H1 (cell line): ENCODE measurements at regions not wholly inside any gene's neighbourhood (a gene's known extent, or its start where the extent isn't known, plus 50 kb on each side); places are given as distances from the start of the nearest gene placed in this dataset.

ENCODE experiments used
- BRCA1 ChIP-seq: IDR thresholded peaks from 2 replicates; pipeline ENCODE4 v1.6.1; 2012; ENCODE audit warnings: low read depth, low read length, improper control_type of control experiment
- CREB1 ChIP-seq: IDR thresholded peaks from 2 replicates; pipeline ENCODE4 v1.6.1; 2012; ENCODE audit warnings: inconsistent platforms
- EZH2 ChIP-seq: fragments of 200-600 bp; sonication (generic); IDR thresholded peaks from 2 replicates; pipeline ENCODE4 v1.7.1; 2012; ENCODE audit warnings: low read depth, mild to moderate bottlenecking, moderate library complexity, low read length, inconsistent platforms; ENCODE audit not compliant: severe bottlenecking
- FOSL1 ChIP-seq: IDR thresholded peaks from 2 replicates; pipeline ENCODE4 v1.6.1; 2011; ENCODE audit warnings: mild to moderate bottlenecking, low read depth, low read length, moderate library complexity; ENCODE audit not compliant: insufficient read depth
- JUND ChIP-seq: IDR thresholded peaks from 2 replicates; pipeline ENCODE4 v1.6.1; 2011; ENCODE audit warnings: mild to moderate bottlenecking, improper control_type of control experiment, low read length
- MAX ChIP-seq: IDR thresholded peaks from 2 replicates; pipeline ENCODE4 v1.6.1; 2012; ENCODE audit warnings: inconsistent platforms
- NRF1 ChIP-seq: IDR thresholded peaks from 2 replicates; pipeline ENCODE4 v1.6.1; 2011; ENCODE audit warnings: mild to moderate bottlenecking, low read depth, low read length, improper control_type of control experiment
- SIRT6 ChIP-seq: IDR thresholded peaks from one replicate; pipeline ENCODE4 v1.7.1; 2012; ENCODE audit warnings: low read length, inconsistent platforms
- SUZ12 ChIP-seq: fragments of 200-600 bp; sonication (generic); IDR thresholded peaks from 2 replicates; pipeline ENCODE4 v1.6.1; 2012; ENCODE audit warnings: mild to moderate bottlenecking, inconsistent platforms, low read length, moderate library complexity, mixed read lengths
- USF2 ChIP-seq: IDR thresholded peaks from 2 replicates; pipeline ENCODE4 v1.6.1; 2011; ENCODE audit warnings: low read length, improper control_type of control experiment
- TF ChIP-seq, protein P1 (sequence below), 3 experiments: IDR thresholded peaks; 1 replicate in 2 of 3; 2 replicates in 1 of 3; pipeline versions ENCODE4 v1.5.1 to v1.6.1; 2011; ENCODE audit warnings: low read length in 3 of 3, mild to moderate bottlenecking in 3 of 3, inconsistent platforms in 2 of 3, low read depth in 1 of 3, moderate library complexity in 1 of 3; ENCODE audit not compliant: insufficient read depth in 1 of 3; ENCODE audit errors: control extremely low read depth in 1 of 3

- TF ChIP-seq JUND: no peak
- no peak for TF ChIP-seq MAX
- TF ChIP-seq, protein P1, sequence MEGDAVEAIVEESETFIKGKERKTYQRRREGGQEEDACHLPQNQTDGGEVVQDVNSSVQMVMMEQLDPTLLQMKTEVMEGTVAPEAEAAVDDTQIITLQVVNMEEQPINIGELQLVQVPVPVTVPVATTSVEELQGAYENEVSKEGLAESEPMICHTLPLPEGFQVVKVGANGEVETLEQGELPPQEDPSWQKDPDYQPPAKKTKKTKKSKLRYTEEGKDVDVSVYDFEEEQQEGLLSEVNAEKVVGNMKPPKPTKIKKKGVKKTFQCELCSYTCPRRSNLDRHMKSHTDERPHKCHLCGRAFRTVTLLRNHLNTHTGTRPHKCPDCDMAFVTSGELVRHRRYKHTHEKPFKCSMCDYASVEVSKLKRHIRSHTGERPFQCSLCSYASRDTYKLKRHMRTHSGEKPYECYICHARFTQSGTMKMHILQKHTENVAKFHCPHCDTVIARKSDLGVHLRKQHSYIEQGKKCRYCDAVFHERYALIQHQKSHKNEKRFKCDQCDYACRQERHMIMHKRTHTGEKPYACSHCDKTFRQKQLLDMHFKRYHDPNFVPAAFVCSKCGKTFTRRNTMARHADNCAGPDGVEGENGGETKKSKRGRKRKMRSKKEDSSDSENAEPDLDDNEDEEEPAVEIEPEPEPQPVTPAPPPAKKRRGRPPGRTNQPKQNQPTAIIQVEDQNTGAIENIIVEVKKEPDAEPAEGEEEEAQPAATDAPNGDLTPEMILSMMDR (IDR thresholded peaks at IDR 0.05; ENCODE audit: control extremely low read depth in 1 of 3, insufficient read depth in 1 of 3, low read depth in 1 of 3, low read length in 3 of 3): no peak
- TF ChIP-seq CREB1: no peak
- TF ChIP-seq NRF1: no peak
- no peak for TF ChIP-seq SIRT6
- no peak for TF ChIP-seq EZH2
- TF ChIP-seq SUZ12: no peak
- TF ChIP-seq FOSL1: no peak
- TF ChIP-seq BRCA1: no peak
- no peak for TF ChIP-seq USF2
Measured at GRCh38 chrX:76617020-76617419, 189.5 kb downstream of the MAGEE1 start.
